ENCODE measurements at regions not wholly inside any gene's neighbourhood (a gene's known extent, or its start where the extent isn't known, plus 50 kb on each side); places are given as distances from the start of the nearest gene placed in this dataset.
"Not testable (repeated sequence)": the region's sequence is repeated elsewhere in the genome, so short reads cannot be mapped to it uniquely, and the experiment has no call there.

GRCh38 chr4:20046931-20047677 lies 204.6 kb upstream of the SLIT2 start:
- DNase-seq: no peak

- DNase-seq: no peak
These were observed 205.5 kb upstream of the SLIT2 start for GRCh38 chr4:20046179-20046578.

DNA sequence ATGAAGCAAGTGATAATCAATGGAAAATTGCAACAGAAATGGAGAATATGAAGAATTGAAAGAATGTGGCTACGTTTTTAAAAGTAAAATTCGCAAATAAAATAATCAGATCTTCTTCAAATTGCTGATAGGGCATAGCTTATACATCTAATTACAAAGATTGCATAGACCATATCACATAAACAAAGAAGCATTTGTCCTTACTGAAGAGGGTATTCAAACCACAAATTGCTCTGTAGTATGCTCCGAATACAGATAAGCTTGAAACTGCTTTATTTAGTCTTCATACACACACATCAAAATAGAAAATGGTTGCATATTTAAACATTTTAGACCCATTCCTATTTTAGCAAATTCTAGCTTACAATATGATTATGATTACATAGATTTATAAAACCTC lies 206.7 kb upstream of the SLIT2 start:
- no peak for DNase-seq

DNA sequence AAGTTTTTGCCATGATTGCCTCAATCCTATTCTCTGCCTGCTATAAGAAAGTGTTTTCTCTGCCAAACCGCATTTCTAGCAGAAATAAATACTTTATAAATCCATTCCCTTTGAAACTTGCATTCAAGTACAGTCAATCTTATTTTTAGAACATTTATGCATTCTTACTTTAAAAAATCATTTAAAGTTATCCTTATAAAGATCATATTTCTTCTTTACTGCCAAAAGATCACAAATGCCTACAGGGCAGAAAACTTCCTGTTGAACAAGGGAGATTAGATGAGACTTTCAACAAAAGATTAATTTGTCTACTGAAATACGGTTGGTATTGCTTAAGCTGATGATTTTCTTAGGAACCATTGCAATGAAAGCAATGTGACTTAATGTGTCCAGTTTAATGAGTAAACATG lies 207.2 kb upstream of the SLIT2 start:
- no peak for DNase-seq

GRCh38 chr4:20043991-20044390 lies 207.7 kb upstream of the SLIT2 start:
- no peak for DNase-seq

- DNase-seq: no peak
These were observed 208.9 kb upstream of the SLIT2 start for GRCh38 chr4:20042769-20043168.

GRCh38 chr4:20041839-20042407 lies 209.8 kb upstream of the SLIT2 start:
- DNase-seq: no peak

DNA sequence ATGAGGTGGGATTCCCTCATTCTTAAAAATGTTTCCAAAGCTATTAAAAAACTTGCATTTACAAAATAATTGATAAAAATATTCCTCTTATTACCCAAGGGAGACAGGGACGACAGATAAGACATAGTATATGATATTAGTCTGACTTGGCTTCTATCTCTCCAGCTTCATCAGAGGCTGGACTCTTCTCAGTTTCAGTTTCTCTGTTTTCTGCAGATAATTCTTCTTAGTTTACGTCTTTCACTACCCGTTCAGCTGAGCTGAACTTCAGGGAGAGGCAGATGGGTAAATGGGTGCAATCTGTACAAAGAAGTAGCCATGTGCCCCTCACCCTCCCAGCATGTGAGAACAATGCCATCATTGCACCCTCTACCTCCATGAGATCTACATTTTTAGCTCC lies 214.0 kb upstream of the SLIT2 start:
- DNase-seq: no peak

GRCh38 chr4:20030108-20030507 lies 221.6 kb upstream of the SLIT2 start:
- no peak for DNase-seq

- no peak for DNase-seq
These were observed 223.1 kb upstream of the SLIT2 start for GRCh38 chr4:20028645-20029044.

DNA sequence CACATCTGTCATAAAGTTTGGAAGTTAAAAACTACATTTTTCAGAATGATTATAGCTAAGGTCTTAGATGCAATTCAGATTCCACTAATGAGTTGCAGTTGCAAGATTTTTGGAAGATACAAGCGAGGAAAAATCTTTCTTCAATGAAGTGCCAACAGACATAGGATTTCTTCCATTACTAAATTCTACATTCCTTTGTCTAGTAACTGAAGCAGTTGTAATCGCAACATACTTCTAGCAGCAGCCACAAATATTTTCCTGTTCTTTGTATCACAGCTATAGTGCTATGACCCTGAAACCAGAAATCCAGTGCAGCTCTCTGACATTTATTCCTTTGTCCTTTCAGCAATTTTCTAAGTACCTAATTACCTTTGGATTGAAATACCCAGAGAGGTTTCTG lies 225.2 kb upstream of the SLIT2 start:
- no peak for DNase-seq

- no peak for DNase-seq
These were observed 229.2 kb upstream of the SLIT2 start for GRCh38 chr4:20022471-20022870.

DNA sequence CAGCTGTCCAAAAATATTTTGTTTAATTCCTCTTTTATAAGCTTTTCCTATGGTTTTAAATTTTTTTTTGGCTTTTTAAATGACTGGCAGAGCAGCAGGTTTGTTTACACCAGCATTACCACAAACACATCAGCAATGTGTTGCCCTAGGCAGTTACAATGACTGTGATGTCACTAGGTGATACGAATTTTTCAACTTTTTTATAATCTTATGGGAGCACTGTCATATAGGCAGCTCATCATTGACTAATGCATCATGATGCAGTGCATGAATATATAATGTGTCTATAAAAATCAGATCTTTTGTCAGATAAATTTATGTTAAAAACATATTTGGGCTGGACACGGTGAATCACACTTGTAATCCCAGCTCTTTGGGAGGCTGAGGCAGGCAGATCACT lies 231.6 kb upstream of the SLIT2 start:
- DNase-seq: no peak

- DNase-seq: no peak
These were observed 232.2 kb upstream of the SLIT2 start for GRCh38 chr4:20019310-20020015.

DNA sequence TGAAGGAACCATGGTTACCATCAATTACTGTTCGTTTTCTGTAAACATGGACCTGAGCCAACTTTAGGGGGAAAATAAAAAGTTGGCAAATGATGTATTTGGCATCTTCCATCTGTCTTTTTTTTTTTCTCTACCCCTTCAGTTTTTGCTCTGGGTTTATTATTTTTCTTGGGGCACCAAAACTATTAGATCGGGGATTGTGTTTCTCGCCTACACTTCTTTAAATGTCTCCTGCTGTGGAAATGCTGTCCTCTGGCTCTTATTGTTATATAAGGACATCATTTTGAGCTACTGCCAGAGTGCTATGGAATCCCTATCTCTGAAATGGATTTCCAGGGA lies 234.0 kb upstream of the SLIT2 start:
- DNase-seq: no peak

- DNase-seq: no peak
These were observed 234.5 kb upstream of the SLIT2 start for GRCh38 chr4:20017070-20017776.

DNA sequence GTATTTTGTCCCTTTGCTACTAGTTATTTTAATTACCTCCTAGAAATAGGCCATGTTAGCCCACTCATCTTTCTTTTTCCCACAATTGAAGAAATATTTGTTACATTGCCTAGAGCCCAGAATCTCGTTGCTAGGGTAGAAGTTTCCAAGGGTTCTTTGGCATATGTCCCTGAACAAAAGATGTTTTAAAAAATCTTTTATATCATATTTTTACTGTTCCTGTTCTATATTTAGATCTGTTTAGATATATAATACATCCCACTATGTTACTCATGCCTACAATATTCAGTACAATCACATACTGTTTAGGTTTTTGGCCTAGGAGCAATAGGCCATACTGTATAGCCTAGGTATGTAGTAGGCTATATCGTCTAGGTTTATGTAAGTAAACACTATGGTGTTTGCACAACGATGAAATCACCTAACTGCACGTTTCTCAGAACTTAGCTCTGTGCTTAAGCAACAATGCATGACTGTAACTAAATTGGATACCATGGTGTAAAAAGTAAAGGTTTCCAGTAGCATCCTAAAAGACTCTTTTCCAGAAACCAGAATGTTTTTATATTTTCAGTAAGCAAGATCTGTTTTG lies 236.0 kb upstream of the SLIT2 start:
- no peak for DNase-seq

DNA sequence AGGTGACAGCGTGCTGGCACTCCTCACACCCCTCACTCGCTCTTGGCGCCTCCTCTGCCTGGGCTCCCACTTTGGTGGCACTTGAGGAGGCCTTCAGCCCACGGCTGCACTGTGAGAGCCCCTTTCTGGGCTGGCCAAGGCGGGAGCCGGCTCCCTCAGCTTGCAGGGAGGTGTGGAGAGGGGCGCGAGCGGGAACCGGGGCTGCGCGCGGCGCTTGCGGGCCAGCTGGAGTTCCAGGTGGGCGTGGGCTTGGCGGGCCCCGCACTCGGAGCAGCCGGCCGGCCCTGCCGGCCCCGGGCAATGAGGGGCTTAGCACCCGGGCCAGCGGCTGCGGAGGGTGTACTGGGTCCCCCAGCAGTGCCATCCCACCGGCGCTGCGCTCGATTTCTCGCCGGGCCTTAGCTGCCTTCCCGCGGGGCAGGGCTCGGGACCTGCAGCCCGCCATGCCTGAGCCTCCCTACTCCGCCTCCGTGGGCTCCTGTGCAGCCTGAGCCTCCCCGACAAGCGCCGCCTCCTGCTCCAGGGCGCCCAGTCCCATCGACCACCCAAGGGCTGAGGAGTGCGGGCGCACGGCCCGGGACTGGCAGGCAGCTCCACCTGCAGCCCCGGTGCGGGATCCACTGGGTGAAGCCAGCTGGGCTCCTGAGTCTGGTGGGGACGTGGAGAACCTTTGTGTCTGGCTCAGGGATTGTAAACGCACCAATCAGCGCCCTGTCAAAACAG lies 247.7 kb upstream of the SLIT2 start:
- DNase-seq: not testable (repeated sequence)

- DNase-seq: no peak
These were observed 251.8 kb upstream of the SLIT2 start for GRCh38 chr4:19999775-20000414.

DNA sequence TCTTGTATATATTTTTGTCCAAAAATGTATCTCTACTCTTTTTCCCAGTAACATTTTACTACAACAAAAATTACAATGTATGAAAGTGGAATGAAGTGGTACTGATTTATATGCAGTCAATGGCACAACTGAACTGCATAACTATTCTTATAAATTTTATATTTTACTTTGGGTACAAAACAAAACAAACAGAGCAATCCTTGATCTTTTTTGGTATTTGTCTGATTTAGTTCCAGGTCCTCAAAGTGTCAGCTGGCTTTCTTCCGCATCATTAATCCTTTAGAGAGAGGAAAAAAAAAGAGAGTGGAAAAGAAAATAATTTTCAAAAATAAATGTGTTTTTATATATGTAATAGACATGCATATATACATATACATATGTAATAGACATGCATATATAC lies 252.4 kb upstream of the SLIT2 start:
- no peak for DNase-seq

GRCh38 chr4:19993242-19993641 lies 258.5 kb upstream of the SLIT2 start:
- peak; percentile 47 for DNase-seq

DNA sequence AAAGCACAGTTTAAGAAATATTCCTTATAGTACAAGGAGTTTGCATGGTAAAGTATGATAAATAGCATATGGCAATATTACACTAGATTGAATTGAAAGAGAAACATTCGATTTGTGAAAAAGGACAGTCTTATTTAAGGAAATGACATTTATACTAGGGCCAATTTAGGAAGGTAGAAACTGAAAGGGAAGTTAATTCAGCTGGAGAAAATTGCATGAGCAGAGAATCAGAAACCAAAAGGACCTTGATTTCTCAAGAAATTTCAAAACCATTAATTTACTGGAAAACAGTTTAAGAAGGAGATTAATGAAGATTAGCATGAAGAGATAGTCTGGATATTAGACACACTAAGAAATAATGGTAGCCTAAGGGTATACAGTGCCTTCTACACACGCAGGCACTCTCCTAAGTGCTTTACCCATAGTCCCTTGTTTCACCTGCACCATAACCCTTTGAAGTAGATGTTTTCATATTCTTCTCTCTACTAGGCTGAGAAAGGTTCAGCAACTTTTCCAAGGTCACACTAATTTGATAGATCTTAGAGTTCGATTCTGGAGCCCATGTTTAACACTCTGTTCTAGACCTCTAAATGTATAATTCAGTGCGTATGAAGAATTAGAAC lies 259.1 kb upstream of the SLIT2 start:
- DNase-seq: no peak

Measured in SIG-M5 (cell line).